ENCODE measurements at regions not wholly inside any gene's neighbourhood (a gene's known extent, or its start where the extent isn't known, plus 50 kb on each side); places are given as distances from the start of the nearest gene placed in this dataset.

GRCh38 chr3:117941015-117941414 lies 1093.6 kb downstream of the IGSF11 start:
- Histone ChIP-seq H3K27me3 (ENCODE audit: insufficient read depth, low read length, poor library complexity) (no peaks in the 10 kb centered on the region), H3K27ac (ENCODE audit: low read length) (no peak overlapping the region), H3K79me2 (ENCODE audit: insufficient read depth, low read length) (no peaks in the 10 kb centered on the region), H3K36me3 (ENCODE audit: insufficient read depth, low read length) (no peaks in the 10 kb centered on the region), H3K9ac (ENCODE audit: low read depth, low read length) (no peak overlapping the region), H3K9me3 (ENCODE audit: insufficient read depth, low read length, severe bottlenecking) (no peaks in the 10 kb centered on the region), H3K4me3 (ENCODE audit: low read depth in 1 of 2, low read length in 2 of 2) (no peak overlapping the region), H3K4me2 (ENCODE audit: insufficient read depth, low read length) (no peak overlapping the region), H4K20me1 (ENCODE audit: insufficient read depth, low read length) (no peaks in the 10 kb centered on the region), H2AFZ (ENCODE audit: low read depth, low read length) (no peak overlapping the region), H3K4me1 (ENCODE audit: insufficient read depth, low read length) (no peaks in the 10 kb centered on the region)
- no peak for ATAC-seq (ENCODE audit: insufficient read depth, low read depth)
- no peak for DNase-seq
- TF ChIP-seq EZH2 (IDR thresholded peaks at IDR 0.05; ENCODE audit: borderline replicate concordance, low read depth, low read length, severe bottlenecking) = no peak
- no peak for TF ChIP-seq CTCF (IDR thresholded peaks at IDR 0.05; ENCODE audit: borderline replicate concordance, extremely low read depth, low read length, poor library complexity, severe bottlenecking)

- H3K4me1 ChIP-seq (ENCODE audit: insufficient read depth, low read length) = no peaks in the 10 kb centered on the region
- H3K9me3 ChIP-seq (ENCODE audit: insufficient read depth, low read length, severe bottlenecking) = no peaks in the 10 kb centered on the region
- no peaks in the 10 kb centered on the region for H3K36me3 ChIP-seq (ENCODE audit: insufficient read depth, low read length)
- no peaks in the 10 kb centered on the region for H3K27me3 ChIP-seq (ENCODE audit: insufficient read depth, low read length, poor library complexity)
- ATAC-seq (ENCODE audit: insufficient read depth, low read depth) (no peak), DNase-seq (no peak)
- H3K4me3 ChIP-seq (ENCODE audit: low read depth in 1 of 2, low read length in 2 of 2) = no peak overlapping the region
- no peak overlapping the region for H3K27ac ChIP-seq (ENCODE audit: low read length)
- H3K79me2 ChIP-seq (ENCODE audit: insufficient read depth, low read length) = no peaks in the 10 kb centered on the region
- H3K9ac ChIP-seq (ENCODE audit: low read depth, low read length) = no peak overlapping the region
- no peak overlapping the region for H2AFZ ChIP-seq (ENCODE audit: low read depth, low read length)
- no peak for TF ChIP-seq EZH2 (IDR thresholded peaks at IDR 0.05; ENCODE audit: borderline replicate concordance, low read depth, low read length, severe bottlenecking)
- TF ChIP-seq CTCF (IDR thresholded peaks at IDR 0.05; ENCODE audit: borderline replicate concordance, extremely low read depth, low read length, poor library complexity, severe bottlenecking) = no peak
- no peaks in the 10 kb centered on the region for H4K20me1 ChIP-seq (ENCODE audit: insufficient read depth, low read length)
- H3K4me2 ChIP-seq (ENCODE audit: insufficient read depth, low read length) = no peak overlapping the region
These were observed 1092.9 kb downstream of the IGSF11 start for GRCh38 chr3:117941756-117942155.

- no peak for DNase-seq
- Histone ChIP-seq H3K79me2 (ENCODE audit: insufficient read depth, low read length) (no peaks in the 10 kb centered on the region), H3K4me3 (ENCODE audit: low read depth in 1 of 2, low read length in 2 of 2) (no peak overlapping the region), H2AFZ (ENCODE audit: low read depth, low read length) (no peak overlapping the region), H3K27me3 (ENCODE audit: insufficient read depth, low read length, poor library complexity) (no peaks in the 10 kb centered on the region), H3K27ac (ENCODE audit: low read length) (no peak overlapping the region), H3K4me2 (ENCODE audit: insufficient read depth, low read length) (no peak overlapping the region), H3K9me3 (ENCODE audit: insufficient read depth, low read length, severe bottlenecking) (no peaks in the 10 kb centered on the region), H3K4me1 (ENCODE audit: insufficient read depth, low read length) (no peaks in the 10 kb centered on the region), H3K9ac (ENCODE audit: low read depth, low read length) (no peak overlapping the region), H4K20me1 (ENCODE audit: insufficient read depth, low read length) (no peaks in the 10 kb centered on the region), H3K36me3 (ENCODE audit: insufficient read depth, low read length) (no peaks in the 10 kb centered on the region)
- no peak for TF ChIP-seq CTCF (IDR thresholded peaks at IDR 0.05; ENCODE audit: borderline replicate concordance, extremely low read depth, low read length, poor library complexity, severe bottlenecking)
- no peak for TF ChIP-seq EZH2 (IDR thresholded peaks at IDR 0.05; ENCODE audit: borderline replicate concordance, low read depth, low read length, severe bottlenecking)
- no peak for ATAC-seq (ENCODE audit: insufficient read depth, low read depth)
These were observed 1080.5 kb downstream of the IGSF11 start for GRCh38 chr3:117954131-117954530.

- DNase-seq (no peak), ATAC-seq (ENCODE audit: insufficient read depth, low read depth) (no peak)
- H3K79me2 ChIP-seq (ENCODE audit: insufficient read depth, low read length) = no peaks in the 10 kb centered on the region
- no peak overlapping the region for H2AFZ ChIP-seq (ENCODE audit: low read depth, low read length)
- no peak overlapping the region for H3K4me2 ChIP-seq (ENCODE audit: insufficient read depth, low read length)
- no peaks in the 10 kb centered on the region for H4K20me1 ChIP-seq (ENCODE audit: insufficient read depth, low read length)
- no peak overlapping the region for H3K4me3 ChIP-seq (ENCODE audit: low read depth in 1 of 2, low read length in 2 of 2)
- H3K9ac ChIP-seq (ENCODE audit: low read depth, low read length) = no peak overlapping the region
- H3K27me3 ChIP-seq (ENCODE audit: insufficient read depth, low read length, poor library complexity) = no peaks in the 10 kb centered on the region
- H3K27ac ChIP-seq (ENCODE audit: low read length) = no peak overlapping the region
- no peak for TF ChIP-seq EZH2 (IDR thresholded peaks at IDR 0.05; ENCODE audit: borderline replicate concordance, low read depth, low read length, severe bottlenecking)
- no peak for TF ChIP-seq CTCF (IDR thresholded peaks at IDR 0.05; ENCODE audit: borderline replicate concordance, extremely low read depth, low read length, poor library complexity, severe bottlenecking)
- H3K9me3 ChIP-seq (ENCODE audit: insufficient read depth, low read length, severe bottlenecking) = no peaks in the 10 kb centered on the region
- H3K4me1 ChIP-seq (ENCODE audit: insufficient read depth, low read length) = no peaks in the 10 kb centered on the region
- H3K36me3 ChIP-seq (ENCODE audit: insufficient read depth, low read length) = no peaks in the 10 kb centered on the region
These were observed 1079.5 kb downstream of the IGSF11 start for GRCh38 chr3:117955196-117955595.
